ENCODE measurements at regions not wholly inside any gene's neighbourhood (a gene's known extent, or its start where the extent isn't known, plus 50 kb on each side); places are given as distances from the start of the nearest gene placed in this dataset.

DNA sequence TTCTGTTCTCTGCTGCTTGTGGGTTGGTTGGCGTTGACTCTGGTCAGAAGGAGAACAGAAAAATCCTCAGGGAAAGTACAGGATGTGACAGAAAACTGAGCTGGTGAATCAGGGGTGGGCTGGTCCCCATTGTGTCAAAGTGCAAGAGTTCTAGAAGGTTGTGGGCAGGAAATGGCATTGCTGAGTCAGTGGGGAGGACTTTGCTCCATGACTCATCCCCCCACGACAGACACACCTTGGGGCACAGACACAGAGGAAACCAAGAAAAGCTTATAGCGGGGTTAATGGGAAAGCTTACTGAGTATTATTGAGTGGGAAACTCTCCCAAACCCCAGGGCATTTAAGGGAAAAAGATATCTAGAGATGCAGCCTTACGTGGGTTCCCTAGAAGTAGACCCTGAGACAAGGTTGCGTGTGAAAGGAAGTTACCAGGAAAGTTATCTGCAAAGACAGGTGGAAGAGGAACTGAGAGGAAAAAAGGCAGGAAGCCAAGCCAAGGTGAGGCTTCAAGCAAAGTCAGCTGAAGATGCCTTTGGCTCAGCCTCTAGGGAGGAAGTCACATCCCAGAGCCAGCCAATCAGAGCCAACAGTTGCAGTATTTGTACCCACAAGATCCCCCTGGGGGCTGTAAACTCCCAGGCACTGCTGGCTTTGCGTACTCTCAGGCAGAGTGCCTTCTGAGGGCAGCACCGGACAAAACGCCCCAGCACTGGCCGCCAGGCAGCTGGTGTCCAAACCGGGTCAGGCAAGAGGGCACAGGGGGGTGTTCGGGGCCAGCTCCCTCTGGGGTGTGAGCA, 86.4 kb downstream of the FOXL1 start:
- DNase-seq (ENCODE audit: low spot score), result no peak

DNA sequence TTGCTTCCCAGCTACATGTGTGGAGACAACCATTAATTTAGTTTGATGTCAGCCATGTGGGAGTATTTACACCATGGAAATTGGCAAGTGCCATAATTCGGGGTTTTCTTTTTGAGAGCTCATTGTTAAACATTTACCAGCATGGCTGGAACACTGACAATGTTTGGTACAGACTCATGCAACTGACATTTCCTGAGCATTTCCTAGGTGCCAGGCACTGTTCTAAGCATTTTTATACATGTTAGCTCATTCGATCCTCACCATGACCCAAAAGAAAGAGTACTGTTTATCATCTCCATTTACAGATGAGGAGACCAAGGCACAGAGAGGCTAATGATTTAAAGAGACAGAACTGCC, 86.9 kb downstream of the FOXL1 start:
- DNase-seq (ENCODE audit: low spot score), result no peak

DNA sequence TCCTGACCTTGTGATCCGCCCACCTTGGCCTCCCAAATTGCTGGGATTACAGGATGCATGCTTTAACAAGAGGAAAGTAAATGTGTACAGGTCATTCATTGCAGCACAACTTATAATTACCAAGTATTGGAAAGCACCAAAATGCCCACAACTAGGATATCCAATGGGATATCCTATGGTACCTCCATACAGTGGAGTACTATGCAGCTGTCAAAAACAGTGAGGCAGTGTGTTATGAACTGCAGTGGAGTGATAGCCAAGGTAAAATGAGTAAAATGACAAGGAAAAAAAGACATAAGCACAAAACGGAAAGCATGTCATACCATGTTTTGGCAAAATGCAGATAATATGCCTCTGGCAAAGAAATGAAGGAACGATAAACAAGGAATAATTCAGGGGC, 87.6 kb downstream of the FOXL1 start:
- DNase-seq (ENCODE audit: low spot score), result no peak

DNA sequence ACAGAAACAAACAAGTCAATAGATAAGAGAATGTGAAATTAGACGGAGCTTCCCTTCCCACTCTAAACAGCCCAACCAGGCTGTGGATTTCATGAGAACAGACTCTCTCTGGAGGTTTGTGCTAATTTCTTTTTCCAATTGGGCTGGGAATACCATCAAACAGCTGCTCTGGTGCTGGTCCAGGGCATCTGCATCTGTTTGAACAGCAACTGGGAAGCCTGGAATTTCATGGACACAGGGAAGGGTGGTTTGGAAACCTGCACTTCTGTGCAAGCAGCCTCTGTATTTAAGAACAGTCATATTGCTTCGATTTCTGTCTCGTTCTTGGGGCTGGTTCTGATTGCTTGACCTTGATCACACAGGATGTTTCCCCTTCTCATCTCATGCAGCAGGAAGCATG, 88.7 kb downstream of the FOXL1 start:
- DNase-seq (ENCODE audit: low spot score), result no peak

DNA sequence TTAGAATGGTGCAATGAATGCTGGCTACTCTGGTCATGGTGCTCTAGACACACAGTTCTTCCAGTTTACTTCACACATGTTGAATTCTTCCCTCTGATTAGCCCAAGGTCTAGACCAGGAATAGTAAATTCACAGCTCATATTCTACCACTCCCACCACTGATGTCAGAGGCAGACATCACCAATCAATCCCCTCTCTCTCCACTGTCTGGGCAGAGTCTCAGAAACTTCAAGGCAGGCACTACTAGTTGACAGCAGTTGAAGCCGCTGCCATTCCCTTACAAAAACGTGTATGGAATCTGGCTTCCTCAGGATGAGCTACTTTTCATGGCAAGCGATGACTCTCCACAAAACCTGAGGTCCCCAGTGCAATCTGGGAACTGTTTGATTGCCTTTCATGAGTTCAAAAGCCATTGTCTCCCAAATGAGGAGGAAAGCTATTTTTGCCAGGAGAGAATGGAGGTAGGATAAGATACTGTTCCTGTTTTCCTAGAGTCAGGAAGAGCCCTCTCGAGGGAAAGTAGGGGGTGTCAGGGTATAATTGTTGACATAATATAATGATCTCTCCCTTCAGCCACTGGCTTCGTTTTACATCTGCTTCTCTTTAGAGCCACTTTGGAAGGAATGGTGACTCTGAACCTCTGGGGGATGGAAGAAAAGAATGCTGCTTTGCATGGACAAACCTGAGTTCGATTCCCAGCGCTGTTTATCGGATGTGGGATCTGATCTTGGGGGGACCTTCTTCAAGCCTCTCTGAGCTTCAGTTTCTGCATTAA, 90.0 kb downstream of the FOXL1 start:
- DNase-seq (ENCODE audit: low spot score), result no peak

DNA sequence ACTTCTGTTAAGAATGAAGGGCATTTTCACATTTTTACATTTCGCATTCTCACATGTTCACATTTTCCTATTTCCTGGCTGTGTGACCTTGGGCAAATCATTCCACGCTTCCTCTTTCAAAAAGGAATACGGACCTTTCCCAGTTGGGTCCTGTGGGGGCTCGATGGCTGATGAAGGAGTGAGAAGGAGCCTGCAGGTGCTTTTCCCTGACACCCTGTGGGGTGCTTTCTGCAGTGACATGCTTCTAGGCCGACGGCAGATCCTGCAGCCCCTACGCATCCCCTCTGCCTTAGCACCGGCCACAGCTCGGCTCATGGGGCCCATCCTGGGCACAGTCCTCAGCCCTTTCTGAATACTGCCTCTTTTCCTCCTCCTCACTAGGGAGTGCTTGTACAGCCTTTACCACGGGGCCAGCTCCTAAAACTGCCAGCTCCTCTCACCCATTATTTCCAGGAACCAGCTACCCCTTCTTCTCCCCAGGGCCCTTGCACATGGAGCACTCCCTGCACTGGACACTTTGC, 91.0 kb downstream of the FOXL1 start:
- no peak for DNase-seq (ENCODE audit: low spot score)

- DNase-seq (ENCODE audit: low spot score), result no peak
Measured at GRCh38 chr16:86669937-86670749, 91.8 kb downstream of the FOXL1 start.

- no peak for DNase-seq (ENCODE audit: low spot score)
Measured at GRCh38 chr16:86670750-86671234, 92.4 kb downstream of the FOXL1 start.

GRCh38 chr16:86671486-86672178, 93.3 kb downstream of the FOXL1 start:
- no peak for DNase-seq (ENCODE audit: low spot score)

- DNase-seq (ENCODE audit: low spot score), result no peak
Measured at GRCh38 chr16:86672179-86672863, 94.0 kb downstream of the FOXL1 start.

DNA sequence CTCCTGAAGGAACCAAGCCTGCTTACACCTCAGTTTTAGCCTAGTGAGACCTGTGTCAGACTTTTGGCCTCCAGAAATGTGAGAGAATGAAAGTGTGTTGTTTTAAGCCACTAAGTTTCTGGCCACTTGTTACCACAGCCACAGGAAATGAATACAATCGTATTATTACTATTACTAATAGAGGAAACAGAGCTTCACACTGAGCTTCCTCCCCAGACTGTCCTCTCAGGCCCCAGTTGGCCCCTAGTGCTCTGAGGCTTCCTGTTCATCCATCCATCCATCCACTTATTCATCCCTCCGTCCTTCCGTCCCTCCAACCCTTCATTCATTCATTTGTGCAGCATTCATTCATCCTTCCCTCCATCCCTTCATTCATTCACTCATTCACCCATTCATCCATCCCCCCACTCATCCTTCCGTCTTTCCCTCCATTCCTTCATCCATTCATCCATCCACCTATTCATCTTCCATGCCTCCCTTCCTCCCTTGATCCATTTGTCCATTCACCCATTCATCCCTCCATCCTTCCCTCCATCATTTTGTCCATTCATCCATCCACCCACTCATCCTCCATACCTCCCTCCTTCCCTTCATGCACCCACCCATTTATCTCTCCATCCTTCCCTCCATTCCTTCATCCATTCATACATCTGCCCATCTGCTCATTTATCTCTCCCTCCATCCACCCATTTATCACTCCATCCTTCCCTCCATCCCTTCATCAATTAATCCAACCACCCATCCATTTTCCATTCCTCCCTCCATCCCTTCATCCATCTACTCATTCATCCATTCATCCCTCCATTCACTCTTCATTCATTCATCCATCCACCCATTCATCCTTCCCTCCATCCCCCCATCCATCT, 95.0 kb downstream of the FOXL1 start:
- no peak for DNase-seq (ENCODE audit: low spot score)

- DNase-seq (ENCODE audit: low spot score), result no peak
Measured at GRCh38 chr16:86673956-86674453, 95.7 kb downstream of the FOXL1 start.

- no peak for DNase-seq (ENCODE audit: low spot score)
Measured at GRCh38 chr16:86676254-86676670, 97.9 kb downstream of the FOXL1 start.

DNA sequence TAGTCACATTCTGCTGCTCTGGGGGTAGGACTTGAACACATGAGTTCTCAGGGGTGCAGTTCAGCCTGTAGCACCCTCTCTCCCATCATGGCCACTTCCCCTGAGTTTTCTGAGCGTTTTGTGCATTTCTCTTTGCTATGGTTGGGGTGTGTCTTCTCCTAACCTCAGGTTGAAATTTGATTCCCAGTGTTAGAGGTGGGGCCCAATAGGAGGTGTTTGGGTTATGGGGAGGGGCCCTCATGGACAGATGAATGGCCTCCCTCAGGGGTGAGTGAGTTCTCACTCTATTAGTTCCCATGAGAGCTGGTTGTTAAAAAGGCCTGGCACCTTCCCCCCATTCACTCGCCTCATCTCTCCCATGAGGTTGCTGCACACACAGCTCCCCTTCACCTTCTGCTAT, 101.1 kb downstream of the FOXL1 start:
- DNase-seq (ENCODE audit: low spot score), result no peak

- DNase-seq (ENCODE audit: low spot score), result no peak
Measured at GRCh38 chr16:86680162-86680561, 101.8 kb downstream of the FOXL1 start.

DNA sequence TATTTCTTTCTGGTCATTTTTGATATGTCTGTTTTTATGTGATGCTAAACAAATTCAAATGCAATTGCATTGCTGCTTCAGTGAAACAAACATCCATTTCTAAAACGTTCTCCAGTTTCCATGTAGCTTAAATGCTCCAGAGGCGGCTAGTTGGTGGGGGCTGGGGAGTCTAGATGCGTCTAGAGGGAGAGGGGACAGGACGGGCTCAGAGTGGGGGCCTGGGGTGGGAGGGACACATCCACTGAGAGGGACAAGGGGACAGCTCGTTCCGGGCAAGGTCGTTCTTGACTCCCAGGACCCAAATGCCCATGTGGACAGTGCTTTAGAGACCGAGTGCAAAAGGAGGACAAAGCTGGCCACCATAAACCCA, 102.3 kb downstream of the FOXL1 start:
- DNase-seq (ENCODE audit: low spot score), result no peak

- no peak for DNase-seq (ENCODE audit: low spot score)
Measured at GRCh38 chr16:86681031-86681756, 102.8 kb downstream of the FOXL1 start.

GRCh38 chr16:86681757-86682106, 103.4 kb downstream of the FOXL1 start:
- no peak for DNase-seq (ENCODE audit: low spot score)

- DNase-seq (ENCODE audit: low spot score), result no peak
Measured at GRCh38 chr16:86682219-86682904, 104.0 kb downstream of the FOXL1 start.
